Fibroblast of skin of right quadriceps (primary cell): ENCODE measurements at regions not wholly inside any gene's neighbourhood (a gene's known extent, or its start where the extent isn't known, plus 50 kb on each side); places are given as distances from the start of the nearest gene placed in this dataset.
A peak's percentile ranks its signal among the peaks of the same experiment; 100 is the strongest.
"Not testable (repeated sequence)": the region's sequence is repeated elsewhere in the genome, so short reads cannot be mapped to it uniquely, and the experiment has no call there.

ENCODE experiments used
- DNase-seq: peaks from one replicate; pipeline ENCODE4 v3.0.0-alpha.2; 2013

DNA sequence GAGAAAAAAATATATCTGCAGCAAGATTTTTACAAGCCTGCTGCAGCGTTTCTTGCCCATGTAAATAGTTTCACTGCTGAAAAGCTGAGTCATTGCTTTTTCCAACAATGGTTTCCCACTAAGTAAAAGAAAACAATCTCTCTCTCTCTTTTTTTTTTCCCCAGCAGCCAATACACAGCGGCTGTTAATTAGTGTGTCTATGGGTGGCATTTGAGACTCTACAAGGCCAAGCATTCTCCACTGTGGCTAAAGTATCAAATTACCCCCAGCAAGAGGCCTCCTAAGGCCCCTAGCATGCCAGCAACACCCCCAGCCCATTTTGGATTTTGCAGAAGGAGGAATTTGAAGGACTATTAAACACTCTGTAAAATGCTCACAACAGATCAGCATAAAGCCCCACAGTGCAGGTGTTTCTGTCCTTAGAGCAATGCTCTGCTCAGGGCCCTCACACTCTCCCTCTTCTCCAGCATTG, 837.4 kb downstream of the TRIML1 start:
- peak; percentile 87 for DNase-seq

DNA sequence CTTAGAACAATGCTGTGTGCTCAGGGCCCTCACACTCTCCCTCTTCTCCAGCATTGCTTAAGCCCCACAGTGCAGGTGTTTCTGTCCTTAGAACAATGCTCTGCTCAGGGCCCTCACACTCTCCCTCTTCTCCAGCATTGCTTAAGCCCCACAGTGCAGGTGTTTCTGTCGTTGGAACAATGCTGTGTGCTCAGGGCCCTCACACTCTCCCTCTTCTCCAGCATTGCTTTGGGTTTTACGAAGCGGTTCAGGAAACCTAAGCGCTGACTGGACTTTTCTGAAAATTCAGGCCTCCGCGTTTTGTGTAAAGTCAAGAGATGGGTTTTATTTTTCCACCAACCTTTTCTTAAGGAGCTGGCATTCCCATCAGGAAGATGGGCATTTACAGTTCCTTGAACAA, 838.0 kb downstream of the TRIML1 start:
- not testable (repeated sequence) for DNase-seq

DNA sequence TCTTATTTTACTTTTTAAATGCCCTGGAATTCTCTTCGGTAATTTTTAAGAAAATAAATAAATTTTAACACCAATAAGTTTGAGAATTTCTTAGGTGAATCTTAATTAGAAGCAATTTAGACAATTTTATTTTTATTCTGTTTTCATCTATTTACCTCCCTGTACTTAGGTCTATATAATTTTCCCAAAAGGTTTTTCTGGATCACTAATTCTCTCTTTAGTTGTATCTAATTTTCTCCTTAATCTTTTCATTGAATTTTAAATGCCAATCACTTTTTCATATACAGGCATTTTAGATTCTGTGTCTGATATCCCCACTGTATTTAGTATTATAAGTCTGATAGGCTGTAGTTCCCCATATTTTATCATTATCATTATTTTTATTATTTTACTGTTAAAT, 845.3 kb downstream of the TRIML1 start:
- DNase-seq, result no peak

DNA sequence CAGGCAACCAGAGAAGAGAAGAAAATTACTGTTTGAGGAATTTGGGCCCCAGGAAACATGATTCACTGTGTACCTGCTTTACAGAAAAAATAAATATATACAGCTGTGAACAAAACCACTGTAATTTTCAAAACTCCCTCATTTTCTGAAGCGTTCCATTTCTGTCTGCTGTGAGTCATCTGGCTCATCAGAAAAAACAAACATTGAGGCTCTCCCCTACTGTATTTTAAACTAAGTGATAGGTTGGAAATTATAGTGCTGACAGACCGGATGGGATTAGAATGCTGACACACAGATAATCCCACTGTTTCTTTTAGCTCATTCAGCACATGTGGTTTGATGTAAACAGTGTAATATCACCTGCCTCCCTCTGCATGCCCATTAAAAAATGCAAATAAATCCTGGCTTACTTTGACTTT, 847.0 kb downstream of the TRIML1 start:
- DNase-seq, result peak; percentile 93

DNA sequence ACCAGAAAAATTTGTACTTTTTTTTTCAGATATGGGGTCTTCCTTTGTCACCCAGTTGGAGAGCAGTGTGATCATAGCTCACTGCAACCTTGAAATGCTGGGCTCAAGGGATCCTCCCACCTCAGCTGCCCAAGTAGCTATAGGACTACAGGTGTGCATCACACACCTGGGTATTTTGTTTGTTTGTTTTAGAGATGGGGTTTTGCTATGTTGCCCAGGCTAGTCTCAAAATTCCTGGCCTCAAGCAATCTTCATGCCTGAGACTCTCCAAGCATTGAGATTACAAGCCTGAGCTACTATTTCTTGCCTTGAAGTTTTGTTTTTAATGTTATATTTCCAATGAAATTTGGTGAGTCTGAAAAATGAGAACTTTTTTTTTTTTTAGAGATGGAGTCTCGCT, 847.8 kb downstream of the TRIML1 start:
- DNase-seq, result no peak

DNA sequence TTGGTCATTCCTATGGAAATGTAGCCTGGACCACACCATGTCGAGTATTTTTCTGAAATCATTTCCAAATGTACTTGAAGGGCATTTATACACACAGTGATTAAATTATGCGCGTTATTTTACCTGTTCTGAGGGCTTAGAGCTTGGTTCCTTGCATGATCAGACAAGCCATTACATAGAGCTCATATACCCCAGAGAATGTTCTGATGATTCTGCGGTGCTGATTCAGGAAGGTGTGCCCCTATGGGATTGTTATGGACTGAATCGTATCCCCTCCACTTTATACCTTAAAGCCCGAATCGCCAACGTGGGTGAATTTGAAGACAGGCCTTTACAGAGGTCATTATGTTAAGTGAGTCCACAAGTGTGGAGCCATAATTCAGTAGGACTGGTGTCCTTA, 848.9 kb downstream of the TRIML1 start:
- no peak for DNase-seq

DNA sequence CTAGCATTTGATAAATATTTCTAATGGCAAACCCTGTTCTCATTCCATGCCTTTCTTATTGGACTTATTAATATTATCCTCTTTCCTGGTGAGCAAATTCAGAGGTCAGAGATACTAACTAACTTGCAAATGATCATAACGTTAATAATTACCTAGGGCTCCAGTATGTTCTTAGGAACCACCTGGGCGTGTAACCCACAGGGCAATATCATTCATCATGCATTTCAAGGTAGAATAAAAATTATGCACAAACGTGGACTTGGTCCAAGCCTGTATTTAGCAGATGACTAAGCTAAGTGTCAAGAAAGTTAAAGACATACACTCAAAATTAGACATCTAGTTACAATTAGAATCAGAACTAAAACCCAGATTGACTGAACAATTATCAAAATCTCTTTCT, 850.1 kb downstream of the TRIML1 start:
- DNase-seq, result no peak

DNA sequence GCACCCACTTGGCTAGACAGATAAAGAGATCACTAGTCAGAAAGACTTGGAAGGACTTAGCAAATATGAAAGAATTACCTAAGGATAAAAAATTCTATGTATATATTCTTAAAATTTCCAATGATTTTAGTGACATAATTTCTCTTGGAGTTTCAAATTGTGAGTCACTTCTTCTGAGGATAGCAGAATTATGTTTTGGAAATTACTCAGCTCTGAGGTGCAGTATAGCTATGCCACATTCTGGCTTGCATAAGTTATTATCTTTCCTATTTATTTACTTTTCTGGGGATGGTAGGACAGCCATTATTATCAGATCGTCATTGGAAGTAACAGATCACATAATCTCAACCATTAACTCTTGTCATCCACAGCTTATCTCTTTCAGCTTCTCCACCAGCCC, 853.5 kb downstream of the TRIML1 start:
- peak; percentile 22 for DNase-seq

DNA sequence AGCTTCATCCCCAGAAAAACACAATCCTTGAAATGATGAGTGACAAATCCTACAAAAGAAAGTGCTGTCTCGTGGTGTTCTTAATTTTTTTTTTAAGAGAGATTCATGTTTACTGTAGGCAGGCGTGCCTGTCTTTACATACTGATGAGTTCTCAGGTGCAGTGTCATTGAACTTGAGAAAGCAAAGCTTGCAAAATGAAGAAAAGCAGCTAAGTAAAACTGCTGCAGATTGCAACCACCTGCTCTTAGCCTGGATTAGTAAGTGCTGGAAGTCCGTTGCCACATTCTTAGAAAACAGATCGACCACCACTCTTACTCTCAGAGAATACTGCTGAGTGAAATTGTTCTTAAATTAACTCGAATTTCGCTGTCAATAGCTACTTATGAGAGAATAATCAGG, 854.6 kb downstream of the TRIML1 start:
- no peak for DNase-seq

DNA sequence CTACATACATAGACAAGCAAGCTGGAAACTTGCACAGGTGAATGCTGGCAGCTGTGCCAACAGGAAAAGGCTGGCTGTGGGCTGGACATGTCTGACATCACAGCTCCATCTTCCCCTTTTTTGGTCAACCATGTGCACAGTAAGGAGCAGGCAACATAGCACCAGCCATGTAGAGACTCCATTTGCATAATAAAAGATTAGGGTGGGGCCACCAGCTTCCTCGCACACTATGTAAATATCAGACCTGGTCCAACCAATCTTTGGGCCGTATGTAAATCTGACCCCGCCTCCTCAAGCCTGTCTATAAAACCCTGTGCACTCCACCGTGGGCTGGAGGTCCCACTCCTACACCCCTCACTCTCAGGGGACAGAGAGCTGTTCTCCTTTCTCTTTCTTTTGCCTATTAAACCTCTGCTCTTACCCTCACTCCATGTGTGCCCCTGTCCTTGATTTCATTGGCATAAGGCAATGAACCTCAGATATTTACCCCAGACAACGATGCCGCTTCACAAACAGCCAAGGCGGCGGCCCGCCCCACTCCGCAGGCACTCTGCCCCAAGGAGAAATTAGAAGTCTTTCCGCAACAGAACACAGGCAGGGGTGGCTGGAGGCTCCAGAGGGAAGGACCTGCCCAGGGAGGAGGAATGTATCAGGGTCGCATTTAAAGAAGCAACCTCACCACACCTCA, 862.2 kb downstream of the TRIML1 start:
- no peak for DNase-seq

DNA sequence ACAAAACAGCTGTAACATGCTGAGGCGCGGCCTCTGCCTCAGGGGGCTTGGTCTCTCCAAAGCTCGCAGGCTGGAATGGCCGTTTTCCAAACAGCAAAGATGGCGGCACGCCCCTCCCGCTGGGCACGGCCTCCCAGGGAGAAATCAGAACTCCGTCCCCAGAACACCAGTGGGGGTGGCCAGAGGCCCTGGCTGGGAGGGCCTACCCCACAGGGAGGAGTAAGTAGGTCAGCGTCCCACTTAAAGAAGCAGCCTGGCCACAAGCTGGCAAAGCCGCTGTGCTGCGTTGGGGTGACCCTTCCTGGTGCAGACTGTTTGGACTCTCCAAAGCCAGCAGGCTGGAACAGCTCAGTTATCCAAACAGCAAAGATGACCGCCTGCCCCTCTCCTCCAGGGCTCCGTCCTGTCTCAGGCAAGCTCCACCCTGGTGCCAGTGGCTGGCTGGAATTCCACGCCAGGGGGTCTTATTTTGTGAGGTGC, 862.8 kb downstream of the TRIML1 start:
- DNase-seq, result no peak

DNA sequence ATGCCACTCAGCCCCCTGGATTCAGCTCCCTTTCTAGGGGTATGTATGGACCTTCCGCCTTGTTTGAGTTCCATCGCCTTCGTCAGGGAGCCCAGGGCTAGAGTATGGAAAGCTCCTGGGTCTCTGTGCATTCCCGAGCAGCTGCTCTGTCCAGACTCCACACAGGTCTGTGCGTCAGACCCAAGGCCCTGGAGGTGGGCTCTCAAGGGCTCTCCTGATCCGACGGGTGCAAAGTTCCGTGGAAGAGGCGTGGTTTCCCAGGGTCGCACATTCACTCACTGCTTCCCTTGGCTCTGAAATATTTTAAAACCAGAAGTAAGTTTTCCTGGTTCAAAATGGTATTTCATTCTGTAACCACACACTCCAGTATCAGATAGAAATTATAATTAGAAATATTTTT, 863.2 kb downstream of the TRIML1 start:
- no peak for DNase-seq

DNA sequence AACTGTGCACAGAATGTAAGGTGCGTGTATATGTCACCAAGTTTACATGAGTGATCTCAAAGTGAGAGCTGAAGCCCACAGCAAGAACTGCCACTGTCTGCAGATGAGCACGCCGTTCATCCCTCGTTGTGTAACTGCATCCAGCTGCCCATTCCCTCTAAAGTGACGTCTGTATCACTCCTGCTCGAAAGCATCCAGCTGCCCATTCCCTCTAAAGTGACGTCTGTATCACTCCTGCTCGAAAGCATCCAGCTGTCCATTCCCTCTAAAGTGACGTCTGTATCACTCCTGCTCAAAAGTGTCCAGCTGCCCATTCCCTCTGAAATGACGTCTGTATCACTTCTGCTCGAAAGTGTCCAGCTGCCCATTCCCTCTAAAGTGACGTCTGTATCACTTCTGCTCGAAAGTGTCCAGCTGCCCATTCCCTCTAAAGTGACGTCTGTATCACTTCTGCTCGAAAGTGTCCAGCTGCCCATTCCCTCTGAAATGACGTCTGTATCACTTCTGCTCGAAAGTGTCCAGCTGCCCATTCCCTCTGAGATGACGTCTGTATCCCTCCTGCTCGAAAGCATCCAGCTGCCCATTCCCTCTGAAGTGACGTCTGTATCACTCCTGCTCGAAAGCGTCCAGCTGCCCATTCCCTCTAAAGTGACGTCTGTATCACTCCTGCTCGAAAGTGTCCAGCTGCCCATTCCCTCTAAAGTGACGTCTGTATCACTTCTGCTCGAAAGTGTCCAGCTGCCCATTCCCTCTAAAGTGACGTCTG, 871.4 kb downstream of the TRIML1 start:
- not testable (repeated sequence) for DNase-seq

DNA sequence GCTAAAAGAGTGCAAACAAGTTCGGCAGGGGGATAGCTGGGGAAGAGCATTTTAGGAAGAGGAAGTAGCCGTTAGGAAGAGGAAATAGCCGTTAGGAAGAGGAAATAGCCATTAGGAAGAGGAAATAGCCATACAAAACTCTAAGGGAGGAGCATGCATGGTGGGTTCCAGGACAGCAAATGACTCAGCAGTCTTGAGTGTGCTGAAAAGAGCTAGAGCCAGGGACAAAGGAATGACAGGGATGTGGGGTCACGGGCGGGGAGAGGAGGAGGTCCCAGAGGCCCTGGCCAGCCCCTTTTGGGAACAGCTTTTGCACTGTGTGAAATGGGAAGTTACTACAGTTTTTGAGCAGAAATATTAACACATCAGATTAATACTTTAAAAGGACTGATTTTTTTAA, 882.6 kb downstream of the TRIML1 start:
- peak; percentile 57 for DNase-seq

DNA sequence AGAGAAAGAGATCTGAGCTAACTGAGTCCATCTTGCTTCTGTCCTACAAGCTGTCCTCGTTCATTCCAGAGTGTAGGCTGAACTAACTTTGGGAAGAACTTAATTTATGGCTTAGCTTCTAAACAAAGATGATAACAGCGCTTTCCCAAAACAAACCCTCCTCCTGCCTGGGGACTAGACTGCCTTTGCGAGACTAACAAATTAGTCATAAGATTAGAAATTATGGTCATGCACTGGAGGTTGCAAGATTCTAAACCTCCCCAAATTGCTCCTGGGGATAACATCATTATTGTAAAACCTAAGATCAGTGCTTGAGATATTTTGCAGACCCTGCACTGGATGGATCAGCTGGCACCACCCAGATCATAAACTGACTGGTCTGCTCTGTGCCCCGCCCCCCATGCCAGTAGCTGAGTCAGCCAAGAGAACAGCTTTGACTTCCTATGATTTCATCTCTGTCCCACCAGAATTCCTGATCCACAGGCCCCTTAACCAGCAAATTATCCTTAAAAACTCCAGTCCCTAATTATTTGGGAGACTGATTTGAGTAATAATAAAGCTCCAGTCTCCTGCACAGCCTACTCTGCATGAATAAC, 883.3 kb downstream of the TRIML1 start:
- peak; percentile 79 for DNase-seq

DNA sequence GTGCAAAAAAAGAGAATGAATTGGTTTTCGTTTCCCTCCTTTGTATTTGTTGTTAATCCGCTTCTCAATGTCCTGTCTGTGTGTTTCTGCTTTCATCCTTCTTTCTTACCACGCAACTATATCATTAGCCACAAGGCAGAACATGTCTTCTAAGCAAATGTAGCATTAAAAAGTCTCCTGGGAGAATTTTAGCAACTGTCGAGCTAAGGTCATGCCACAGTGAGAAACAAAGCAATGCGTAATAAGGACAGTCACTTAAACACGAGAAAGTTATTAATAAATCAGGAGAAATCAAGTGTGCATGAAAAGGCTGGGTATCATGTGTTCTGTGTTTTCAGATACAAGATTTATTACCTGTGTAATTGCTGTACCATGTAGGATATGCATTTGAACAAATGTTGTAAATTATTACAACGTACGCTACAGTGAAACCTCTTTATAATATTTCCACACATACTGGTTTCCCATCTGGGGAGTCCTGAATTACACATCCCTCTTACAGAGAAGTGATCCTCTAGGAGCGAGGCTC, 890.8 kb downstream of the TRIML1 start:
- DNase-seq, result no peak

DNA sequence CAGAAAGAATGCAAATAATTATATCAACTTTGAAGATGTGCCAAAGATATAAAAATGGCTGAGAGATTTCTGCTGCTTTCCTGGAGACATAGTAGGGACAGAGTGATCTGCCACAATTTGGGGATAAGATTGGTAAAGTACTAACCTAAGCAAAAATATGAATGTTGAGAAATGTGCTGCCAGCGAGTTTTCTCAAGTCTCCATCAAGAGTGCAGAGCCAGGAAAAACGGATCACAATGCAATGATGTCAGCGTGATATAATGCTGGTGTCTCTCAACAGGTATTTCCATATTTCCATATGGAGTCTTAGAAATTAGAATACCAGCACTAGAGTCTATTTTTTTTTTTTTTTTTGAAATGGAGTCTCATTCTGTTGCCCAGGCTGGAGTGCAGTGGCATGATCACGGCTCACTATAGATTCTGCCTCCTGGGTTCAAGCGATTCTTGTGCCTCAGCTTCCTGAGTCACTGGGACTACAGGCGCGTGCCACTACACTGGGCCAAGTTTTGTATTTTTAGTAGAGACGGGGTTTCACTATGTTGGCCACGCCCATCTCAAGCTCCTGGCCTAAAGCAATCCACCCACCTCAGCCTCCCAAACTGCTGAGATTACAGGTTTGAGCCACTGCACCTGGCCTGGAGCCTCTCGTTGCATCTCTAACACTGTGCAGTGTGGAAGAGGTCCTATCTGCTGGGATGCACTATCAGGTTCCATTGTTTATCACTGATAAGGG, 893.5 kb downstream of the TRIML1 start:
- no peak for DNase-seq

DNA sequence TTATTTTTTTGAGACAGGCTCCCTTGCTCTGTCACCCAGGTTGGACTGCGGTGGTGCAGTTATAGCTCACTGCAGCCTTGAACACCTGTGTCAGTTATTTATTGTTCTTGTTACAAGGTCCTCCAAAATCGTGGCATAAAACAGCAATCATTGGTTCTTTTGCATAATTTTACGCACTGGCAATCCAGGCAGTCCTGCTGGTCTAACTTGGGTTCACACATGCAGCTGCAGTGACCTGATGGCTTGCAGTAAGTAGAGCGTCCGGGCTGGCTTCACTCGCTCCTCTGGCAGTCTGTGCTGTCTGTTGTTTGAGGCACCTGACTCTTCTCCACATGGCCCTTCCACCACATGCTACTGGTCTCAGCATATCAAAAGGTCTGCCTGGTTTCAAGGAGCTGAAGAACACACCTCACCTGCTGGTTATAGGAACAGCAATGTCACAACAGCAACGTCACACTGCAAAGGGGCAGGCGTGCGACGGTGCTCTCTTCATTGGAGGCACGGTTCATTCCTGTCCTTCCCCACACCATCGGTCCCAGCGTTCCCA, 894.6 kb downstream of the TRIML1 start:
- DNase-seq, result no peak

DNA sequence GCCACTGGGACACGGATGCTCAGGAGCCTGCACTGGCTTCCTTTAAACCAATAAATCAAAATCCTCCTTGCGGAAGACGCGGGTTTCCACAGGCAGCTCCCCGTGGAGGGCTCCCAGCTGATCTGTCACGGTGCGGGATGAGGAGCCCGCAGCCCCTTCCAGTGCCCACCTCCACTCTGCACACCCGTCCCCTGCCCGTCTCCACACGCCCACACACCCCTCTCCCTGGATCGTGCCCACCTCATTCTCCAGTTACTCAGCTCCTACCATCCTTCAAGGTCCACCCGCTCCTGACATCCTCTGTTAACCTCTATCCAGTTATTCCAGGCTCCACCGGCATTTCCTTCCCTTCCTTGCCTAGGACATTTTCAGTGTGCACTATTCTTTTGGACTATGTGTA, 895.9 kb downstream of the TRIML1 start:
- no peak for DNase-seq

DNA sequence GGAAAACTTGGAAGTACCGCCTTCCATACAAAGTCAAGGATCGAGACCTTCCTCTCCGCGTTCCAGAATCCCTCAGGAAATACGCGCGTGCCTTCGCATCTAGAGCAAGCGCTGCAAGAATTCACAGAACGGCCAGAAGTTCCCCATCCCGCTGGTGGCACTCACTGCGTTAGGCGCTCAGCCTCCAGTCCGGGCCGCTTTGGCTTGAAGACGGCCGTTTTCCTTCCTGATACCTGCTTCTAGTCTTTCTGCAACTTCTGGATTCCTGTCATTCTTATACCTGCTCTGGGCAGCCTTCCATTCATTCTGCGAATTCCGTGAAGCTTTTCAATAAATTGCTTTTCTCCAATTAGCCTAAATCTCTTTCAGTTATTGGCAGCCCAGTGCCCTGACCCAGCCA, 896.4 kb downstream of the TRIML1 start:
- DNase-seq, result no peak

DNA sequence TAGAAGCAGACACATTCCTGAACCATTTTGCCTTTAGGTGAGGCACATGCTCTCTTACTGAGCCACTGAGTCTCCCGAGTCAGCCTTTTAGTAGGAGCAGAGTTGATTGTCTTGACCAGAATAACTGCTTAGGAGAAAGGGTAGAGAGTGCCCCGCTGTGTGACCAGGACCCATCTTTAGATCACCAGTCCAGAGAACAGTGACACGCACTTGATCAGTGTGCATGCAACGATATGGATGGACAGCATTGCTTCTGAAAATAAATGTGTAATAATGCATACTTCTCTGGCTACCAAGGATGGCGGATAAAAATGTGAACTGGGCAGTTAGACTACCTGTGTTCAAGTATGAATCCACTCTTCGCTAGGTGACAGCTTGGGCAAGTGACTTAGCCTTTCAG, 897.7 kb downstream of the TRIML1 start:
- no peak for DNase-seq

DNA sequence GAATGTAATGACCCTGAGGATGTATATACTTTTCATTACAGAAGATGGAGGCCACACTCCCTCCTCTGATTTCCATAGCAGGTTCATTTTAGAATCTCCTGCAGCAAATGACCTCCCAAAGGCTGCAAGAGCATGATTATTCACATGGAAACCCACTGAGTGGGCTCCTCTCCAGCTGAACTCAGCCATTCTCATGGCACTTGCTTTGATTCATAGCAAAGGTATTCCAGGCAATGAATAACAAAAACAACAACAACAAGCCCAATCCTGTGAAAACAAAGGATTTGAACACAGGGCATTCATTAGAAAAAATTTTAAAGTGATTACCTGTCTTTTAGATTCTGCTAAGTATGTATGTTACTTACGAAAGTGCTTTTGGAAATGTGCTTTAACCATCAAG, 894.0 kb upstream of the FRG1 start:
- DNase-seq, result no peak

DNA sequence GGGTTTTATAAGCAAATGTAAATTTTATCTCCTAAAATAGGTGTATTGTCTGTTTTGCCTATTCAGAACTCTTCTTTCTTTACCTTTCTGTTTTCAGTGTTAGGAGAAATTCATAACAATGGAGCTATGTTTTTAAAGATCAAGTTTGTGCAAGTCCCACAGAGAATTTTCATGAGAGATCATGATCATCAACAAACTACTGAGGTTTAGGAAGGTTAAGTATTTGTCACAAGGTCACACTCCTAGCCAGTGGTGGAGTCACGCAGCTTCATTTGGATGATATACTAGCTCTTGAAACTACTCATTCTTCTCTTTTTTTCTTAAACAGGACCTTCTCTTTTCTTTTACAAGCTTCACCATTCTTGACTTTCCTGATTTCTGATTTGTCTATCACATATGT, 892.6 kb upstream of the FRG1 start:
- DNase-seq, result no peak
